WTC11 (cell line): ENCODE measurements at regions not wholly inside any gene's neighbourhood (a gene's known extent, or its start where the extent isn't known, plus 50 kb on each side); places are given as distances from the start of the nearest gene placed in this dataset.

Experiments
- CDX4 ChIP-seq: fragments of 250-450 bp; sonication (Bioruptor Pico); IDR thresholded peaks from 2 replicates; pipeline ENCODE4 v1.9.0; 2021; ENCODE audit warnings: moderate library complexity, mild to moderate bottlenecking, inconsistent platforms, borderline replicate concordance
- CREB1 ChIP-seq: sonication (generic); formaldehyde crosslinking; IDR thresholded peaks from 2 replicates; pipeline ENCODE4 v1.8.0; 2023; ENCODE audit warnings: mild to moderate bottlenecking, missing genetic modification reagents
- CREM ChIP-seq: sonication (generic); formaldehyde crosslinking; IDR thresholded peaks from 2 replicates; pipeline ENCODE4 v1.8.1; 2022; ENCODE audit warnings: mild to moderate bottlenecking, missing genetic modification reagents, moderate library complexity
- CTCF ChIP-seq: fragments of 200-600 bp; IDR thresholded peaks from 2 replicates; pipeline ENCODE4 v1.8.0; 2022; ENCODE audit warnings: antibody characterized with exemption
- E2F1 ChIP-seq: sonication (generic); formaldehyde crosslinking; IDR thresholded peaks from 2 replicates; pipeline ENCODE4 v1.8.0; 2022; ENCODE audit warnings: mild to moderate bottlenecking, missing genetic modification reagents
- E2F4 ChIP-seq: sonication (generic); formaldehyde crosslinking; IDR thresholded peaks from 2 replicates; pipeline ENCODE4 v1.8.1; 2022; ENCODE audit warnings: low read depth, mild to moderate bottlenecking, moderate library complexity, missing genetic modification reagents, borderline replicate concordance
- NR3C1 ChIP-seq: sonication (generic); formaldehyde crosslinking; conservative IDR thresholded peaks from 2 replicates; pipeline ENCODE4 v1.8.1; 2023; ENCODE audit warnings: low read depth, mild to moderate bottlenecking, missing genetic modification reagents
- SP1 ChIP-seq: sonication (generic); formaldehyde crosslinking; conservative IDR thresholded peaks from 2 replicates; pipeline ENCODE4 v1.8.1; 2022; ENCODE audit warnings: missing genetic modification reagents
- ZNF121 ChIP-seq: sonication (generic); formaldehyde crosslinking; IDR thresholded peaks from 2 replicates; pipeline ENCODE4 v1.8.0; 2023; ENCODE audit warnings: missing genetic modification reagents
- ZNF232 ChIP-seq: sonication (generic); formaldehyde crosslinking; IDR thresholded peaks from 2 replicates; pipeline ENCODE4 v1.8.0; 2022; ENCODE audit warnings: mild to moderate bottlenecking, missing genetic modification reagents
- ZNF512 ChIP-seq: sonication (generic); formaldehyde crosslinking; IDR thresholded peaks from 2 replicates; pipeline ENCODE4 v1.8.1; 2022; ENCODE audit warnings: missing genetic modification reagents, borderline replicate concordance

GRCh38 chr4:121242188-121242750 is 78.1 kb upstream of the TNIP3 start:
- TF ChIP-seq E2F4 (CRISPR knock-in tag), result no peak
- TF ChIP-seq CREB1 (CRISPR knock-in tag), result no peak
- TF ChIP-seq CTCF, result no peak
- no peak for TF ChIP-seq NR3C1
- TF ChIP-seq ZNF121 (CRISPR knock-in tag), result no peak
- no peak for TF ChIP-seq CREM
- TF ChIP-seq E2F1, result no peak
- no peak for TF ChIP-seq ZNF512 (CRISPR knock-in tag)
- TF ChIP-seq ZNF232 (CRISPR knock-in tag), result no peak
- TF ChIP-seq CDX4 (CRISPR knock-in tag), result no peak
- no peak for TF ChIP-seq SP1 (CRISPR knock-in tag)
